ENCODE measurements at regions not wholly inside any gene's neighbourhood (a gene's known extent, or its start where the extent isn't known, plus 50 kb on each side); places are given as distances from the start of the nearest gene placed in this dataset.

DNA sequence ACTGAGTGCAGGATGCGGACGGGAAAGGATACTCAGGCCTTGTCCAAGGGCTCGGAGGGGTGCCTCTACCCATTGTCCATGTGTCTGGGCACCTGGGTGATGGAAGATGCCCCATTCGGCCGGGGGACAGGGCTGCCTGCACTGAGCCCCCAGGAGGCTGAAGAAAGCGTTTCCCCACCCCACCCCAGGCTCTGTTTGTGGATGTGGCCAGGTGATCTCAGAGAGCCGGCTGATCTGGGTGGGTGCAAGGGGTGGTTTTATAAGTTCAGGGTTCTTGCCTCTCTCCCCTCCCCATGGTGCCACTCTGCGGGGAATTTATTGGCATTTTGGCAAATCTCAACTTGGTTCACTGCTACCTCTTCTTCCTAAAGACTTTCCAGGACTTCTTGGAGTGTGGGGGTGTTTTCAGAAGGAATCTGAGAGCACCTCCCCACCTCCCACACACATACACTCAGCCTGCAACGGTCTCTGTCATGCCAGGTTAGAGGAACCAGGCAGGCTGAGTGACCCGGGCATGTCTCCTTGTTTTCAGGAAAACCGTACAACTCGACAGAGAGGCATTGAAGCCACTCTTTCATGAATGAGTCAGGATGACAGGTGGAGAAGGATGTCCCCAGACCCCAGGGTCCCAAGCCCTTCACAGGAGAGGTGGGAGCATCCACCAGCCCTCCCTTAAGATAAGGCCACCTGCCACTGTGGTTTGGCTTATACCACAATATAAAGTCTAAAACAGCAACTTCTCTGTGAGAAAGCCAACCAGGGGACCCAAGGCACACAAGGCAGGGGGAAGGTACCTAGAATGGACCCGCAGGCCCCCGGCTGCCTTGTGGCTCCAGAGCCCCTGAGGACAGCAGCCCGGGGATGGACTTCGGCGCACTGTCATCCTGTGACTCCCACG, 174.9 kb downstream of the ETS2 start:
- no peak for DNase-seq

DNA sequence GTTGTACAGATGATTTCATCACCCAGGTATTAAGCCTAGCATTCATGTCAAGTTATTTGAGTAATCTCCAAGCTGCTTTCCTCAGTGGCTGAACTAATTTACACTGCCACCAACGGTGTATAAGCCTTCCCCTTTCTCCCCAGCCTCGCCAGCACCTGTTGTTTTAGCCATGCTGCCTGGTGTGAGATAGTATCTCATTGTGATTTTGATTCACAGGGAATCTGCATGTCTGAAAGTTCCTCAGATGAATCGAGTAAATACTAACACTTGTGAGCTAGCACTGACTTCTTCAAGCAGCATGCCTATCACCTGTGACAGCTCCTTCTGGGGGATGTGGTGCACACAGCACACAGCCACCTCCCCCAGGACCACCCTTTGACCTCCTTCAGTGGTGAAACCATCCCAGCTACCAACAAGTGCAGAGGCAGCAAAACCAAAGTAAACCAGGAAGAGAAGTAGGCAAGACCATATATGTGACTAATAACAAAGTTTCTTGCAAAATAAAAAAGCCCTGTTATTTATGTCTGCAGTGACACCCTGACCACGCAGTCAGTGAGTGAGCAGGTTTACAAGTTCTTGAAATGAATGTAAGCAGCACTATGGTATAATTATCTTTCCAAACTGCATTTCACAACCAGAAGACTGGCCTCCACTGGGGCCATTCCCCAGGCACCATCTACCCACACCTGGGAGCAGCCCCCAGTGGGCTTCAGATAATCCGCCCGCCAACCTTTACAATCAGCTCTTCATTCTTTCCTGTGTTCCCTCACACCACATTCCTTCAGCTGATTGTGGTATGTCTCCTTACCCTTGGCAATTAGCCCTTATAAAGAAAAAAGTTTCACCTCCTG, 173.8 kb downstream of the ETS2 start:
- no peak for DNase-seq

DNA sequence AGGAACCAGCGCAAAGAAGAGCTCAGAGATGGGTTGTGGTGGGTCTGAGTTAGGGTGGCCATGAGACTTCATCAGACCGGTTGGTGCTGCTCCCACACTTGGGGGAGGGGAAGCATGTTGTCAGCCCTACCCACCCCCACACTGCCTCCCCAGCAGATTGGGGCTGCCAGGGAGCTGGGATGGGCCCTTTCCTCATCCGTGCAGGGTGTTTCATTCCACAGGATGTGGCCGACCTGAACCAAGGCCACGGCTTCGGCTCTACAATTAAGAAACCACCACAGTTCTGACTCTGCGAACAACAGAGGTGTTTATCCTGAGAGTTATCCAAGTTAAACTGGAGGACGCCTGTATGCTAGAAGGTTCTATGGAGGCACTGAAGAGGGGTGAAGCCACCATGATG, 171.2 kb downstream of the ETS2 start:
- no peak for DNase-seq

DNA sequence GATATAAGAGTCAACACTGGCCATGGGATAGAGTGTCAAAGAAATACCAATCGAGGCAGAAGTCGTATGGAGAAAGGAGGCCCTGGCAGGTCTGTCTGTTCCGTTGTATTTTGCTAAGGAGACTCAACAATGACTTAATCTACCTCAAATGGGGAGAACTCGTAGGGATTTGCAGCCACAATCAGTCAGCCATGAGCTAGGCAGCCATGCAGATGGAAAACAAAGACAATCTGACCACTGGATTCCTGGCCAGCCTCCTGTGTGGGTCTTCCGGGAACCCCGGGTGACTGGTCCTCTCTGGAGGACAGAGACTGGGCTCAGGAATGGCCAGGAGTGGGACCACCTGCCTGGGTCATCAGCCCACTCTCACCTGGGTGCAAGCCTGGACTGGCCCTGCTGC, 167.8 kb downstream of the ETS2 start:
- no peak for DNase-seq

DNA sequence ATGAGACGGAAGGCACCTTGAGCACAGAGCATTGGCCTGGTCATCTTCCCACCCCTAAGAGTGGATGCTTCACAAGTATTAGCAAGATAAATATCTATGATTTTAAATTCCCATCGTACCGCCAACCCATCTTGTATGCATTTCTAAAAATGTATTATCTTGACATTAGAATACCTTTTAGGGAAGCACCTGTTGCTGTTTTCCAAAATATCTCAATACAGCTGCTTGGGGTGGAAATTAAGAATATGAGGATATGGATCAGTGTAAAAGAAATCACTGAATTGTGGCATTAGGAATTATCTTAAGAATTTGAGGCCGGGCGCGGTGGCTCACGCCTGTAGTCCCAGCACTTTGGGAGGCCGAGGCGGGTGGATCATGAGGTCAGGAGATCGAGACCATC, 166.3 kb downstream of the ETS2 start:
- DNase-seq, result no peak

DNA sequence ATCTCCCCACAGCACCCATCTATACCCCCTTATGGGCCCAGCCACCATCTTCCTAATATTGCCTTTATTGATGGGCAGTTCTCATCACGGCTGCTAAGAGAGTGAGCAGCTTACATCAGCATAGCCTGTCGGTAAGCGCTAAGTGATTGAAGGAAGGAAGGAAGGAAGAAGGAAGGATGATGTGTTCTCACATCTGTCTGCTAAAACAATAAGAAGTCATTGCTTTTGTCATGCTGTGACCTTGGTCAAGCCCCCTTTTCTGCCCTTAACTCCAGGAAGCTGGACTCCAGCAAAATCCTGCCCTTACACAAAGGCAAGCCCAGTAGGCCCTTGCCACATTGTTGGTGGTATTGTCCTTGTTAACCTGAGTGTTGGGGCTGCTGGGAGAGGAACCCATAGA, 165.0 kb downstream of the ETS2 start:
- no peak for DNase-seq

DNA sequence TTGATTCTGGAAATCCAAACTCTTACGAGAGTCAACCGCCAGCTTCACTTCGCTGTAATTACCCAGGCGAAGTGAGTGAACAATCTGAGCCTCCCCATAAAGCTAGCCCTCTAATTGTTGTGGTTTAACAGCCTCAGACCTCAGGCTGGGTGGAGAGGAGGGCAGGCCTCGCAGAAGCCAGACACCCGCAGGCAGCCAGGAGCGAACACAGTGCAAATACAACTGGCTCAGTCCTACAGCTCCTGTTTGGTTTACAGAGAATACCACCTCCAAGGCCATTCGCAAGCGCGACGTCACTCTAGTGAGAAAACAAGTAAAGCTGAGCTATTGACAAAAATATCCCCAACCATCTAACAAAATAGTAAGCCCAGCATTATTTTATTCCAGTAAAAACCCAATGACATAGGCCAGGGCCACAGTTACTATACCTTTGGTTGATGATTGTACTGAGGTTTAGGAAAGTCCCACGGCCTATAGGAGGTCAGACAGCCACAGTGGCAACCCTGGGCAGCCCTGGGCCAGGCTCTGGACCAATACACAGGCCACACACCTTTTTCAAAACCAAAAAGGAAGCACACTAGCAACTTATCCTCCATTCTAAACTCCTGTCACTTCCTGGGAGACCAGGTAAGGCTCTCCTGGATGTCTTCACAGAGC, 163.3 kb downstream of the ETS2 start:
- DNase-seq, result no peak

DNA sequence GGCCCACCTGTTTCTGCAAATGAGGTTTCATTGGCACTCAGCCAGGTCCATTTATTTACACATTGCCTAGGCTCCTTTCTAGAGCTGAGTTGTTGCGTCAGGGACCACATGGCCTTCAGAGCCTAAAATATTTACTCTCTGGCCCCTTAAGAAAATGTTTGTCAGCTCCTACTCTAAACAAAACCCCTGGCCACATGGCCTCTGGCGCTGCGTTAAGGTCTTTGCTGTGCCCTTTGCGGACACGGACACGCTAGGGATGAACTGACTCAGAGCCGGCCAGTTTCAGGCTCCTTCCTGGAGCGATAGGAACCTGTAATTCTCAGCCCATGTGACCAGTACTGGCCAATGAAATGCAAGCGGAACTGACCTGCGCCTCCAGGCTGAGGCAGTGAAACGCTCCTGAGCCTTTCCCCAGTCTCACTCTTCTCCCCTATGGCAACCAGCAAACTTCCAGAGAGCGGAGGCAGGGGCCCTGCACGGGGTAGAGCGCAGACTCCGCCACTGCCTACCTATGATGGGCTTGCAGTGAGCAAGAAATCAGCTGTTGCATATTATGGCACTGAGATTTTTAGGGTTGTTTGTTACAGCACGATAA, 160.3 kb downstream of the ETS2 start:
- no peak for DNase-seq

DNA sequence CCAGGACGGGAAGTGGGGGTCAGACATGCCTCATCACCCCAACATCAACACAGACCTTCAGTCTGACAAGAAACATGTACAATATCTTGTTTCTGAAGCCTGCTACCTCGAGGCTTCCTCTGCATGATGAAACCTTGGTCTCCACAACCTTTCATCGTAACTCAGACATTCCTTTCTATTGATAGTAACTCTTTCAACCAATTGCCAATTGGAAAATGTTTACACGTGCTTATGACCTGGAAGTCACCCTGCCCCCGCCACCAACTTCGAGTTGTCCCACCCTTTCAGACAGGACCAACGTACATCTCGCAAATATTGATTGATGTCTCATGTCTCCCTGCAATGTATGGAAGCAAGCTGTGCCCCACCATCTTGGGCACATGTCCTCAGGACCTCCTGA, 159.5 kb downstream of the ETS2 start:
- DNase-seq, result no peak

DNA sequence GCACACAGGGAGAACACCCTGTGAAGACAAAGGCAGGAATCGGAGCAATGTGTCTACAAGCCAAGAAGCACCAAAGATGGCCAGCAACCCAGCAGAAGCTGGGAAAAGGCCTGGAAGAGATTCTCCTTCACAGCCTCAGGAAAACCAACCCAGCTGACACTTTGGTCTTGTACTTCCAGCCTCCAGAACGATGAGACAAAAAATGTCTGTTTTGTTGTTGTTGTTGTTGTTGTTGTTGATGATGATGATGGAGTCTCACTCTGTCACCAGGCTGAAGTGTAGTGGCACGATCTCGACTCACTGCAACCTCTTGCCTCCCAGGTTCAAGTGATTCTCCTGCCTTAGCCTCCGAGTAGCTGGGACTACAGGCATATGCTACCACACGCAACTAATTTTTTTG, 157.3 kb downstream of the ETS2 start:
- no peak for DNase-seq

DNA sequence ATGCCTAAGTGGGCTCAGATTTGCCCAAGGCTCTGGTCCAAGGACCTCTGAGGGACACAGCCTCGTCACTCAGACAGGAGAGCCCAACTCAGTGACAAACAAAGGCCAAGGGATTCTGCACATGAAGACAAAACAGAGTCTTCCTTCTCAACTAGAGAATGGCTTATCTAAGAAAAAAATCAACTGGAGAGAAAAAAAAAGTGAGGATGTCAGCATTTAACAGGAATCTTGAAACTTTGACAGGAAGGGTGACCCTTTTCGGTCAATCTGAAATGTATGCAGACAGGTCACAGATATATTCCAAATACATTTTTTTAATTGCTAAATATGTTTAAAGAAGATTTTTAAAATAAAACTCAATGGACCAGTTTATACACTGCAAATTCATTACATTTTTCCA, 154.5 kb downstream of the ETS2 start:
- no peak for DNase-seq

DNA sequence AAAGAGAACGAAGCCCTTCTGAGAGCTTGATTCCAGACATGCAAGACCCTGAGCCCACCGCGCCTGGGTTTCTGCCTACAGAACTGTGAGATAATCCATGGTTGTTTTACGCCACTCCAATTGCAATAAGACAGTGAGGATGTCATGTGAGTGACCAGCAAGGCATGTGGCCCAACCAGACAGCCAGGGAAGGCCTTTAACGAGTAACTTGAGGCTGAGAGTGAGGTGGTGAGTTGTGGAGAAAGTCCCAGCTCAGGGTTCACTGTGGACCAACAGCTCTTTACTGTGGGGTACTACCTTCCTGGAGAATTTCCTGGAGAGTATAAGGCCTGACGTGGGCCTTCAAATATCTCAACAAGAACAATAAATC, 153.9 kb downstream of the ETS2 start:
- no peak for DNase-seq

DNA sequence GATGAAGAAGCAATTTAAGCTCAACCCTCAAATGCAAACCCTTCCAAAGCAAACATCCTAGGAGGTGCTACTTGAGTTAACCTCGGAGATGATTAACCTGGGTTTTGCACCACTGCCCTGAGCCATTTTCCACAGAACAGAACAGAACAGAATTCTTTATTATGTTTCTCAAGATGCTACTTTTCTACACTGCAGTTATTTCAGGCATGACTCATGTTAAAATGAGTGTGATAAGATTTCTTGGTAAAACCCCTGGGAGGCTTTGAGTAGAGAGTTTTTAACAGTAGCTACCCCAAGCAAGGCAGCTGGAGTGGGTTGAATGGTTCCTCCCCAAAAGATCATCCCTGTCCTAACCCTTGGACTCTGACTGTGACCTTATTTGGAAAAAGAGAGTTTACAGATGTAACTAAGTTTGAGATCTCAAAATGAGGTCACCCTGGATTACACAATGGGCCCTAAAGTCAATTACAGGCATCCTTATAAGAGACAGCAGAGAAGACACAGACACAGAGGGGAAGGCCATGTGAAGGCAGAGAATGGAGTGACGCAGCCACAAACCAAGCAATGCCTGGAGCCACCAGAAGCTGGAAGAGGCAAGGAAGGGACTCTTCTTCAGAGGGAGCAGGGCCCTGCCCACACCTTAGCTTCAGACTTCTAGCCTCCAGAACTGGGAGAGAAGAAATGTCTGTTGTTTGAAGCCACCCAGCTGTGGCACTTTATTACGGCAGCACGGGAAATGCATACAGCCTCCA, 153.4 kb downstream of the ETS2 start:
- no peak for DNase-seq

DNA sequence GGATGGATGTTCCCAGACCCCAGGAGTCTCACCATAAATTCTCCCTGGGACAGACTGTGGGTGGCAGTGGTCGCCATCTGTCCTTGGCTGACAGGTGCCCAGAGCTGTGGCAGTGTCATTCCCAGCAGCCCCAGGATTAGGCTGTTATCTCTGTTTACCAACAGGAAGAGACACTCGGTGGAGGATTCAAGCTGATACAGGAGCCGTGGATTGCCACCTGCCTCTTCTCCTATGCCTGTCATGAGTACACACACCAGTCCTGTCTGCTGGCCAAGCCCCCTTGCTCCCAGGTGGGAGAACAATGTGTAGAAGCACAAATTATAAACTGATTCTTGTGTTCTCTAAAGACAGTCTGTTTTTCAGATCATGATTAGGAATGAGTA, 152.6 kb downstream of the ETS2 start:
- DNase-seq, result no peak

DNA sequence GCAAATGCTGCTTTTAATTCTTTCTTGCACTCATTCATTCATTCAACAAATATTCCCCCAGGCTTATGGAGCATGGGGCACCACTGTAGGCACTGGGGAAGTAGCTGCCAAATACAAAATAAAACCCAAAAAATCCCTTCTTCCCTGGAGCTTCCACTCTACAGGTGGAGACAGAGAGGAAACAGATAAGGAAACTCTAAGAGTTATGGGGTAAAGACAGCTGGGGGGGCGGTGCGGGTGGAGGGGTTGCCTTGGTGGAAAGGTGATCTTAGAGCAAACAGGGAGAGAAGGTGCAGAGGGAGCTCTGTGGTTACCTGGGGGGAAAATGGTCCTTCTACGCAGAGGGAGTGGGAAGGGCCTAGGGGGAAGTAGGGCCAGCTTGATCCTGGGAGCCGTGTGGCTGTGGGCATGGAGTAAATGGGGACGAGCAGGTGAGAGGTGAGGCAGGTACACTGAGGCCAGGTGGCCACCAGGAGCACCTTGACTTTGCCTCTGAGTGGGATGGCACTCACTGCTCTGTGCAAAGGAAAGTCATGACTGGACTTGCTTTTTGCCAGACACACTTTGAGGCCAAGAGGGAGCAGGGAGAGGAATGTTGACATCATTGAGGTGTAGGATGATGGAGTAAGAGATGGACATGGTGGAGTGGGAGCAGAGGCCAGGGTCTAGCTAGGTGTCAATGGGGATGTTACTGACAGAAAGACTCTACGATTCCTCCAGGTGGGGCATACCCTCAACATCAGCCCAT, 152.0 kb downstream of the ETS2 start:
- DNase-seq, result no peak

DNA sequence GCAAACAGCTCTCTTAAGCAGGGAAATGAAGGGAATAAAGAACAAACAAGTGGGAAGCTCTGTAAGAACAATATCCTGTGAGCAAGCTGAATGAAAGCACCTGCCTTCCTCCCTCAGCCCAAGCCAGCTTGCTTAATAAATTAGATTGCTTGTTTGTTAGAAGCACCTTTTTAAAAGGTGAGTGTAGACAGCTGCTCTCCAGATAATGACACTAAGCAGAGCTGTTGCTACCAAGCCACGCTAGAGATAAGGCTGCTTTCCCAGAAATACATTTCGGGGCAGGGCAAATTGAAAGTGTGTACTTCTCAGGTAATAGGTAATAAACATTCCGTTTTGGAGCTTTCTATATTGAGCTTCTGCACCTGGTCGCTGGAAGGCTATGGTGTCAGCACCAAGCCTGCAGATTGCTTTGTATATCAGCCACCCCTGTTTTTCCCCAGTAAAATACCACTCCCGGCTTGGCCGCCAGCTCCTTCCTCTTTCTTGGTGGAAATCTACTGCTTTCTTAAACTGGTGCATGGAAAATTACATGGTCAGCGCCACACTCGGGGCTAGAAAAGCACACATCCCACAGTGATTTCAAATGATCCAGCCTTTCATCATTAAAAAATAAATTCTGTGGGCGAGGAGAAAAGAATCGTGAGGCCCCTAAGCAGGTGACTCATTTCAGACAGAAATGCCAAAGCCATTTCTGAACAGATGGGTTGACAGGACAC, 151.3 kb downstream of the ETS2 start:
- DNase-seq, result no peak

DNA sequence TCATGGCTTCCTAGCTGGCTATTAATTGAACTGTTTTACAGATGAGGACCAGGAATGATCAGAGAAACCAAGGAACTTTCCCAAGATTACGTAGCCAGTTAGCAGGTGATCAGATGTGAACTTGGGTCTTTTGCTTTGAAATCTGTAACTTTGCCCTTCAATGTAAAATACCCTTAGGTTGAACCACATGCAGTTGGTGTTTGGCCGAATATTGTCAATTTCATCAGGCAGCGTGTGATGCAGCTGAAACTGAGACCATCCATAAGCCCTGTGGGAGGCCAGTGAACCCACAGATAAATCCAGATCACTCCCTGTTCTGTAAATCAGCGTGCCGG, 150.8 kb downstream of the ETS2 start:
- no peak for DNase-seq

DNA sequence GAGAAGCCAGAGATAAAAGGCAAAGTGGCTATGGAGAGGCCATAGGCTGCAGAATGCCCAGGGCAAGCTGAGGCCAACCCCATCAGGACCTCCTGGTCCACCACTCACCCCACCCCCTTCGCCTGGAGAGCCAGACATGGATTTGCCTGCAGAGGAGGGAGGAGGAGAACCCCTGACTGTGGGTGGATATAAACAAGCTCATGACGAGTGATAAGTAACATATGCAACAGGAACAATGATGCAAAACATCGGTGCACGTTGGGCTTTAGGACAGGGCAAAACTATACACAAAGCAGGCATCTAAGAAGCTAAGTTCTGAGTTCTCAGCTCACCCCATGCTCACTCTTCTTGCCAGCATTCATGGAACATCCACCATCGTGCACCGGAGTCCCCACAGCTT, 150.3 kb downstream of the ETS2 start:
- no peak for DNase-seq

DNA sequence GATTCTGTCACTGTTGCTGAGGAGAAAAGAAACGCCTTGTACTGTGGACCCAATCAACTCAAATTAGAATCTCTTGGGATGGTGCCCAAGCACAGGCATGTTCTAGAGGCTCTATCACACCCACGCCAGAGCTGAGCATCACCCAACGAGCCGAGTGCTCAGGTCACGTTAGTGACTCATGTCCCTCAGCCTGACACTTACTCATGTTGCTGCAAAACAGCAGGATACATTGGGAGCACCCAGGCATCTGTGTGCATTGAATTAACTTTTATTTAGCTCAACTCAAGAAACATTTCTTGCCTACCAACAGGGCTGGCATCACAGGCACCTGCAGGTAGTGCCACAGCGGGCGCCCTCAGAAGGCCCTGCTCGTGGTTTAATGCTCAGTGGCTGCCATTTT, 149.8 kb downstream of the ETS2 start:
- DNase-seq, result no peak

DNA sequence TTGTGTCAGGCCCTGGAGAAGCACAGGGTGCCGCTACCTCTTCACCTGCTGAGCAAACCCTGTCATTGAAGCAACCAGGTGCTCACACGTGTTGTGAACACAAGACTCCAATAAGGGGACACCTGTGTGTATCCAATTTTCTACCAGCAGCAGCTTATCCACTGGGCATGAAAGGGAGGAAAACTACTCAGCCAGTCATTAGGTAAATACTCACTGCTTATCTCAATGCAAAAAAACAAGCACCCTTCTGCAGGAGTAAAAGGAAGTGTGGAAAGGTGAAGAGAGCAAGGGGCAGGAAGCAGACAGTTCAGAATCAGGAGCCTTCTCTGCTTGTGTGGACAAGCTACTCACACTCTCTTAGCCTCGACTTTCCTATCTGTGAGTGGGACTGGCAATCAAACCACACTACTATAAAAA, 148.9 kb downstream of the ETS2 start:
- no peak for DNase-seq

DNA sequence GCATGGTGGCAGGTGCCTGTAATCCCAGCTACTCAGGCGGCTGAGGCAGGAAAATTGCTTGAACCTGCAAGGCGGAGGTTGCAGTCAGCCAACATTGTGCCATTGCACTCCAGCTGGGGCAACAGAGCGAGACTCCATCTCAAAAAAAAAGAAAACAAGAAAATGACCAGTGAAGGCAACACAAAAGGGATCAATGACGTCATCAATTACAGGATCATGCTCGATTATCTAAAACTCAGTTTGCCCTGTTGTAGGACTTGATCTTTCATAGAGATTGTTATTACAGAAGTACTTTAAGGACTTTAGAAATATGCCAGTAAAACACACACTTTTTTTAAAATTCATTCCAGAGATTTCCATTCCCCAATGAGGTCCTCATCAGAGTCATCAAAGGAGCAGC, 147.8 kb downstream of the ETS2 start:
- DNase-seq, result no peak

Data from CD4-positive, alpha-beta T cell treated with Interleukin-6 for 4 hours (primary cell).